NT2/D1 (cell line): ENCODE measurements at regions not wholly inside any gene's neighbourhood (a gene's known extent, or its start where the extent isn't known, plus 50 kb on each side); places are given as distances from the start of the nearest gene placed in this dataset.

Experiments used
- SUZ12 ChIP-seq: IDR thresholded peaks from 2 replicates; pipeline ENCODE4 v1.6.1; 2011; ENCODE audit not compliant: insufficient read length, insufficient read depth; ENCODE audit errors: extremely low read depth
- YY1 ChIP-seq: IDR thresholded peaks from 2 replicates; pipeline ENCODE4 v1.6.1; 2011; ENCODE audit not compliant: insufficient read length, insufficient read depth
- ZNF274 ChIP-seq: IDR thresholded peaks from 2 replicates; pipeline ENCODE4 v1.6.1; 2011; ENCODE audit warnings: mild to moderate bottlenecking, low read depth, low read length

- TF ChIP-seq YY1 (no peak), ZNF274 (no peak), SUZ12 (no peak)
These were observed 64.8 kb upstream of the SATB1 start for GRCh38 chr3:18489939-18490338.
